Muscle layer of duodenum (tissue), 2 donors: ENCODE measurements at regions not wholly inside any gene's neighbourhood (a gene's known extent, or its start where the extent isn't known, plus 50 kb on each side); places are given as distances from the start of the nearest gene placed in this dataset.

Experiments used
- H3K27ac ChIP-seq: one replicate; pipeline ENCODE4 v1.7.0; 2013; ENCODE audit warnings: mild to moderate bottlenecking, low read length
- H3K27me3 ChIP-seq: one replicate; pipeline ENCODE4 v1.7.0; 2013; ENCODE audit warnings: low read depth, mild to moderate bottlenecking, control low read depth, low read length
- H3K36me3 ChIP-seq, 2 donors: one replicate each; pipeline ENCODE4 v1.7.0; 2013; ENCODE audit warnings: low read length in 2 of 2, control low read depth in 1 of 2, mild to moderate bottlenecking in 1 of 2; ENCODE audit not compliant: insufficient read depth in 2 of 2, control insufficient read depth in 1 of 2
- H3K4me1 ChIP-seq, 2 donors: one replicate each; pipeline ENCODE4 v1.7.0; 2013; ENCODE audit warnings: low read length in 2 of 2, mild to moderate bottlenecking in 2 of 2, control low read depth in 1 of 2, moderate library complexity in 1 of 2; ENCODE audit not compliant: insufficient read depth in 2 of 2, control insufficient read depth in 1 of 2
- H3K4me3 ChIP-seq, 2 donors: one replicate each; pipeline ENCODE4 v1.7.0; 2013; ENCODE audit warnings: low read length in 2 of 2, low read depth in 1 of 2, mild to moderate bottlenecking in 1 of 2
- H3K9me3 ChIP-seq, 2 donors: one replicate each; pipeline ENCODE4 v1.7.0; 2013; ENCODE audit warnings: low read length in 2 of 2, control low read depth in 1 of 2, mild to moderate bottlenecking in 1 of 2; ENCODE audit not compliant: control insufficient read depth in 1 of 2
- donor health status: healthy.

GRCh38 chr3:192038726-192039125 is 577.8 kb downstream of the PYDC2 start:
- Histone ChIP-seq H3K27me3 (no peaks in the 10 kb centered on the region), H3K27ac (no peak overlapping the region), H3K4me1 (no peaks in the 10 kb centered on the region), H3K36me3 (no peaks in the 10 kb centered on the region), H3K9me3 (no peaks in the 10 kb centered on the region), H3K4me3 (no peak overlapping the region)

- H3K4me3 ChIP-seq: no peak overlapping the region
These were observed 578.6 kb downstream of the PYDC2 start for GRCh38 chr3:192039593-192039992.

GRCh38 chr3:192040282-192041043 is 579.5 kb downstream of the PYDC2 start:
- Histone ChIP-seq H3K36me3 (no peaks in the 10 kb centered on the region), H3K27ac (no peak overlapping the region), H3K27me3 (no peaks in the 10 kb centered on the region), H3K9me3 (peaks cover 0 to 9% of the 10 kb centered on the region in 2 donors), H3K4me1 (no peaks in the 10 kb centered on the region), H3K4me3 (no peak overlapping the region)

More at GRCh38 chr3:192039593-192039992, 578.6 kb downstream of the PYDC2 start:
- Histone ChIP-seq H3K4me1 (no peaks in the 10 kb centered on the region), H3K36me3 (no peaks in the 10 kb centered on the region), H3K27ac (no peak overlapping the region), H3K27me3 (no peaks in the 10 kb centered on the region), H3K9me3 (peaks cover 0 to 7% of the 10 kb centered on the region in 2 donors)

GRCh38 chr3:192042116-192042515 is 581.2 kb downstream of the PYDC2 start:
- Histone ChIP-seq H3K27me3 (no peaks in the 10 kb centered on the region), H3K36me3 (no peaks in the 10 kb centered on the region), H3K4me3 (no peak overlapping the region), H3K27ac (no peak overlapping the region), H3K4me1 (no peaks in the 10 kb centered on the region), H3K9me3 (peaks cover 0 to 9% of the 10 kb centered on the region in 2 donors)

- H3K27me3 ChIP-seq: no peaks in the 10 kb centered on the region
- no peak overlapping the region for H3K27ac ChIP-seq
- H3K9me3 ChIP-seq: no peaks in the 10 kb centered on the region
- H3K36me3 ChIP-seq: no peaks in the 10 kb centered on the region
- no peaks in the 10 kb centered on the region for H3K4me1 ChIP-seq
- no peak overlapping the region for H3K4me3 ChIP-seq
These were observed 593.9 kb downstream of the PYDC2 start for GRCh38 chr3:192054881-192055280.

- no peak overlapping the region for H3K4me3 ChIP-seq
- H3K27me3 ChIP-seq: no peaks in the 10 kb centered on the region
- no peak overlapping the region for H3K27ac ChIP-seq
- H3K9me3 ChIP-seq: no peaks in the 10 kb centered on the region
- no peaks in the 10 kb centered on the region for H3K36me3 ChIP-seq
- no peaks in the 10 kb centered on the region for H3K4me1 ChIP-seq
These were observed 595.0 kb downstream of the PYDC2 start for GRCh38 chr3:192055946-192056345.

DNA sequence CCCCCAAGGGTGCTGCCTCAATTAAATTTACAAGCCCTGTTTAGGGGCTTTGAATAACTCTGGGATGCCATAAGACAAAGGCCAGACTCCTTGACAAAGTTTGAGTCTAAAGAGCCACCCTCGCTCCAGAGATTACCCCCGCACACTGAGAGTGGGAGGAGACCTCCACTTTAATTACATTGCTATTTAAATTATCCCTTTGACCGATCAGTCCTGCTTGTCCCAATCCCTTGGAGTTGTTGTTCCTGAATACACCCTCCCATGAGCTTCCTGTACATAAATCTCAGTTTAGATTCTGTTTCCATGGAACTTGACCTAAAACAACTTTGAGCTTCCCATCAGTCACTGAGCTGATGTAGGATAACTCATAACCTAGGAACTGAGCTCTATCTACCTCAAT is 596.3 kb downstream of the PYDC2 start:
- Histone ChIP-seq H3K4me1 (no peaks in the 10 kb centered on the region), H3K9me3 (no peaks in the 10 kb centered on the region), H3K4me3 (no peak overlapping the region), H3K27me3 (no peaks in the 10 kb centered on the region), H3K27ac (no peak overlapping the region), H3K36me3 (no peaks in the 10 kb centered on the region)

- Histone ChIP-seq H3K27ac (no peak overlapping the region), H3K4me3 (no peak overlapping the region), H3K27me3 (no peaks in the 10 kb centered on the region), H3K36me3 (no peaks in the 10 kb centered on the region), H3K9me3 (no peaks in the 10 kb centered on the region), H3K4me1 (no peaks in the 10 kb centered on the region)
These were observed 599.3 kb downstream of the PYDC2 start for GRCh38 chr3:192060160-192060781.

DNA sequence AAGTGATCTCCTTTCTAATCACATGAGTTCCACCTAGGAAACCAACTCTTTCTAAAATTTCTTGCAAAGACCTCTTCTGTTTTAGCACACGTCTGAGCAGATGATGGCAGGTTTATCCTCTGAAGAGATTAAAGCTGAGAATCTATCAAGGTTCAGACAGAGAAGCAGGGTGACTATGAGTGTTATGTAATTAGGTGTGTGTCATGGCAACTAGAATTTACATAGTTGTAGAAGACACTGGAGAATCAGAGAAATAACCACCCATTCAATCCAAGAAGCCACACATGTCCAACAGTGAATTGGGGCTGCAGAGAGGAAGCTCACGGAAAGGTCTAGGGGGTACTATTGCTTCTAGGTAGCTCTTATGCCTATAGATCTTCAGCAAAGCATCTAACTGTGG is 600.5 kb downstream of the PYDC2 start:
- Histone ChIP-seq H3K4me3 (no peak overlapping the region), H3K36me3 (no peaks in the 10 kb centered on the region), H3K9me3 (no peaks in the 10 kb centered on the region), H3K27me3 (no peaks in the 10 kb centered on the region), H3K27ac (no peak overlapping the region), H3K4me1 (no peaks in the 10 kb centered on the region)

GRCh38 chr3:192062186-192062585 is 601.2 kb downstream of the PYDC2 start:
- Histone ChIP-seq H3K27ac (no peak overlapping the region), H3K9me3 (no peaks in the 10 kb centered on the region), H3K36me3 (no peaks in the 10 kb centered on the region), H3K4me3 (no peak overlapping the region), H3K4me1 (no peaks in the 10 kb centered on the region), H3K27me3 (no peaks in the 10 kb centered on the region)

DNA sequence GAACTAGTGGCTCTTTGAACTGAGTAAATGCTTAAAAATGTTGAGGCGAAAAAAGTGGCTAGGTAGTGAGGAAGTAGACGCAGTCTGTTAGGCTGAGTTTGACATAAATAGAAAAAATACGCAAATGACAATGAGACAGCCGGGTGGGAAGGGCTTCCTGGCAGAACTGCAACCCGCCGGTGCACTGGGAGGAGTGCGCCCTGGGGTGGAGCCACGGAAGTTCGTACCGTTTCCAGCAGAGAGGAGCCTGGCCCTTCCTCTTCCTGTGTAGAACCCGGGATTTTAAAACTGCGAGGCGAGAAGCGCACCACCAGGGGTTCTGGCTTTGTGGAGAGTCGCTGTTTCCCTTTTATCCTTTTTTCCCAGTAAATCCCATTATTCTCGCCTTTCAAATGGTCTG is 602.6 kb downstream of the PYDC2 start:
- H3K4me3 ChIP-seq: peak overlapping the region in 1 of 2 donors; percentile 21
- no peaks in the 10 kb centered on the region for H3K9me3 ChIP-seq
- no peaks in the 10 kb centered on the region for H3K27me3 ChIP-seq
- no peak overlapping the region for H3K27ac ChIP-seq
- H3K36me3 ChIP-seq: no peaks in the 10 kb centered on the region
- H3K4me1 ChIP-seq: no peaks in the 10 kb centered on the region

GRCh38 chr3:192064959-192065358 is 604.0 kb downstream of the PYDC2 start:
- H3K4me3 ChIP-seq: no peak overlapping the region
- H3K27me3 ChIP-seq: no peaks in the 10 kb centered on the region
- no peak overlapping the region for H3K27ac ChIP-seq
- no peaks in the 10 kb centered on the region for H3K4me1 ChIP-seq
- no peaks in the 10 kb centered on the region for H3K9me3 ChIP-seq
- no peaks in the 10 kb centered on the region for H3K36me3 ChIP-seq
